ENCODE measurements at regions not wholly inside any gene's neighbourhood (a gene's known extent, or its start where the extent isn't known, plus 50 kb on each side); places are given as distances from the start of the nearest gene placed in this dataset.
"Not testable (repeated sequence)": the region's sequence is repeated elsewhere in the genome, so short reads cannot be mapped to it uniquely, and the experiment has no call there.

GRCh38 chr3:39558775-39559306, 91.4 kb downstream of the MOBP start:
- DNase-seq (ENCODE audit: low spot score), result no peak

- DNase-seq (ENCODE audit: low spot score), result no peak
Measured at GRCh38 chr3:39559543-39559942, 92.1 kb downstream of the MOBP start.

GRCh38 chr3:39568508-39568907, 101.0 kb downstream of the MOBP start:
- no peak for DNase-seq (ENCODE audit: low spot score)

- DNase-seq (ENCODE audit: low spot score), result no peak
Measured at GRCh38 chr3:39569095-39569494, 101.6 kb downstream of the MOBP start.

GRCh38 chr3:39573392-39573791, 105.9 kb downstream of the MOBP start:
- no peak for DNase-seq (ENCODE audit: low spot score)

GRCh38 chr3:39577541-39577940, 110.1 kb downstream of the MOBP start:
- DNase-seq (ENCODE audit: low spot score), result no peak

GRCh38 chr3:39586215-39586614, 118.7 kb downstream of the MOBP start:
- not testable (repeated sequence) for DNase-seq (ENCODE audit: low spot score)

- no peak for DNase-seq (ENCODE audit: low spot score)
Measured at GRCh38 chr3:39587113-39587512, 119.6 kb downstream of the MOBP start.

- DNase-seq (ENCODE audit: low spot score), result no peak
Measured at GRCh38 chr3:39590806-39591205, 123.3 kb downstream of the MOBP start.

GRCh38 chr3:39592311-39593050, 125.0 kb downstream of the MOBP start:
- no peak for DNase-seq (ENCODE audit: low spot score)

GRCh38 chr3:39593341-39593740, 125.9 kb downstream of the MOBP start:
- DNase-seq (ENCODE audit: low spot score), result no peak

- DNase-seq (ENCODE audit: low spot score), result no peak
Measured at GRCh38 chr3:39601241-39601640, 133.8 kb downstream of the MOBP start.

- DNase-seq (ENCODE audit: low spot score), result no peak
Measured at GRCh38 chr3:39605837-39606236, 138.4 kb downstream of the MOBP start.

- DNase-seq (ENCODE audit: low spot score), result no peak
Measured at GRCh38 chr3:39626198-39626597, 158.7 kb downstream of the MOBP start.

- DNase-seq (ENCODE audit: low spot score), result no peak
Measured at GRCh38 chr3:39631136-39631535, 163.7 kb downstream of the MOBP start.

GRCh38 chr3:39637807-39638206, 170.3 kb downstream of the MOBP start:
- DNase-seq (ENCODE audit: low spot score), result no peak

GRCh38 chr3:39638301-39638700, 170.8 kb downstream of the MOBP start:
- DNase-seq (ENCODE audit: low spot score), result no peak

- DNase-seq (ENCODE audit: low spot score), result no peak
Measured at GRCh38 chr3:39639344-39640236, 169.8 kb upstream of the MYRIP start.

- no peak for DNase-seq (ENCODE audit: low spot score)
Measured at GRCh38 chr3:39641274-39641673, 168.1 kb upstream of the MYRIP start.

- DNase-seq (ENCODE audit: low spot score), result no peak
Measured at GRCh38 chr3:39644176-39644575, 165.2 kb upstream of the MYRIP start.

- DNase-seq (ENCODE audit: low spot score), result not testable (repeated sequence)
Measured at GRCh38 chr3:39651256-39651655, 158.2 kb upstream of the MYRIP start.

- DNase-seq (ENCODE audit: low spot score), result no peak
Measured at GRCh38 chr3:39651993-39652739, 157.2 kb upstream of the MYRIP start.

All from germinal center (tissue), 1 donor.